ENCODE measurements at regions not wholly inside any gene's neighbourhood (a gene's known extent, or its start where the extent isn't known, plus 50 kb on each side); places are given as distances from the start of the nearest gene placed in this dataset.
"Not testable (repeated sequence)": the region's sequence is repeated elsewhere in the genome, so short reads cannot be mapped to it uniquely, and the experiment has no call there.

- DNase-seq = no peak
These were observed 98.3 kb upstream of the CHD6 start for GRCh38 chr20:41716436-41716835.

DNA sequence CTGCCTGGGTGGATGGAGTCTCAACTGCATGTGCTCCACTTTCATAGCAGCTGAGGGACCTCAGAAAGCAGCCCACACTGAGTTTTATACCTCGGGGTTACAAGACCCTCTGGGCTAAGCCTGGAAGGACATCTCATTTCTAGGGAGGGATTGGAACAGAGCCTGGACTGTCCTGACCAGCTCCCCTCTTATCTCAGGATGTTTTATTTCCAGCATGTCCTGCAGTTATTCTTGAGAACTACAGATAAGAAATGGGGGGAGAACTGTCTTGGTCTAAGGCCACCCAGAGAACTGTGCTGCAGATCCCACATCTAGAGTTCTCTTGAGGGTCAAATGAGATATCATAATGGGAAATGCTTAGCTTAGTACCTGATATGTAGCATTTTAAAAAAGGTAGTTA lies 97.3 kb upstream of the CHD6 start:
- DNase-seq = no peak

- no peak for DNase-seq
These were observed 95.9 kb upstream of the CHD6 start for GRCh38 chr20:41714030-41714429.

- no peak for DNase-seq
These were observed 86.7 kb upstream of the CHD6 start for GRCh38 chr20:41704896-41705295.

- DNase-seq = no peak
These were observed 84.5 kb upstream of the CHD6 start for GRCh38 chr20:41702647-41703046.

DNA sequence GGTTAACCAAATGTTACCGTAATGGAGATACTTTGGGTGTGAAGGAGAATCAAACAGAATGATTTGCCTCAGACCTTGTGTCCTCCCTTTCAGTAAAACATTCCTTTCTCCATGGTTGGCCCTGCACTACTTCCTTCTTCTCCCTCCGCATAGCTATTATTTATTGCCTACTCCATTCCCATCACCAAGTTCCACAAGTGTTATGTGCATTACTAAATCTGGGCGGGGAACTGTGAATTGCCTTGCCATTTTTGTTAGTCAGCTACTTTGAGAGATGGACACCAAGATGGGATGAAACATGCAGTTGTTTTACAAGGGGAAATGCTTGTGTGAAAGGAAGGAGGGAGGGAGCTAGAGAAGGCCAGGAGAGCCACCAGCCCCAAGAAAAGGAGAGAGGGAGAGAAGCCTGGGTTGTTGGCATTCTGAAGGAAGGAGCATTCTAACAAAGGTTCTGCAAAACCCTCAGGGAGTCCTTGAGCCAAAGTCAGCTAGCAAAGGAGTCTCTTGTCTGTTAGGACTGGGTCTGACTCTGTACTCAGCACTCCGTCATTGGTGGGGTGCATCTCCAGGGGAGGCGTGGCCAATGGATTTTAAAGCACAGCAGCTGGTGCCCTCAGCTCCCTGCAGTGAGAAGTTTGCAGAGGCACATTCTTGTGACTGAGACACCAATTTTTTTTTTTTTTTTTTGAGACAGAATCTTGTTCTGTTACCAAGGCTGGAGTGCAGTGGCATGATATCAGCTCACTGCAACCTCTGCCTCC lies 83.6 kb upstream of the CHD6 start:
- DNase-seq = peak; percentile 58

GRCh38 chr20:41699673-41700072 lies 81.5 kb upstream of the CHD6 start:
- DNase-seq = not testable (repeated sequence)

- peak; percentile 62 for DNase-seq
These were observed 79.8 kb upstream of the CHD6 start for GRCh38 chr20:41697861-41698559.

DNA sequence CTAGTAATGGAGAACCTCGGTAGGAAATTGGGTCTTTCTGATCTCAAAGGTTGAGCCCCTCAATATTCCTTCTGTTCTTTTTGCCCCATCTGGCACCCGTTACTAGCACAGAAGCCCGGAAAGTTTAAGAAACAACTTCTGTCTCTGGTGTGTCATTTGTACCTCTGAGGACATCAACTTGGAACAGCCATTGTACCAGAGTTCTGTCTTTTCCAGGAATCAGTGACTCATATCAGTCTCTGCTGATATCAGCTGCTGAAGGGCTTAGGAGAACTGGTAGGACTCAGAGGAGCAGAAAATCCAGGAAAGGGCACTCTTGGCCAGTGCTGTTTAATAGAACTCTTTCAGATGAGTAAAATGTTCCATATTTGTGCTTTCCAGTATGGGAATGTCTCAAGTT lies 78.3 kb upstream of the CHD6 start:
- no peak for DNase-seq

DNA sequence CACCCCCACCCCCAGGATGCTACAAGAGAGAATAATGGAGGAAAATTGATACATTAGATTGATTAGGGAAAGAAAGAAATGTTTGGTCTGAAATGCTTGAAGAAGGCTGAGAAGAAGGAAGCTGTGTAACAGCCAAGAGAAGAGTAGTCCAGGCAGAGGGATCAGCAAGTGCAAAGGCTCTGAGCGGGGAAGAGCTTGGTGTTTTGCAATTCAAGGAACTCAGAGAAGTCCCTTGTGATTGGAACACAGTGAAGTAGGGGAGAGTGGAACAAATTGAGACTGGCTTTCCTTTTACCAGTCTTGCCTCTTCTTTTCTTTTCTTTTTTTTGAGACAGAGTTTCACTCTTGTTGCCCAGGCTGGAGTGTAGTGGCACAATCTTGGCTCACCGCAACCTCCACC lies 76.6 kb upstream of the CHD6 start:
- no peak for DNase-seq

DNA sequence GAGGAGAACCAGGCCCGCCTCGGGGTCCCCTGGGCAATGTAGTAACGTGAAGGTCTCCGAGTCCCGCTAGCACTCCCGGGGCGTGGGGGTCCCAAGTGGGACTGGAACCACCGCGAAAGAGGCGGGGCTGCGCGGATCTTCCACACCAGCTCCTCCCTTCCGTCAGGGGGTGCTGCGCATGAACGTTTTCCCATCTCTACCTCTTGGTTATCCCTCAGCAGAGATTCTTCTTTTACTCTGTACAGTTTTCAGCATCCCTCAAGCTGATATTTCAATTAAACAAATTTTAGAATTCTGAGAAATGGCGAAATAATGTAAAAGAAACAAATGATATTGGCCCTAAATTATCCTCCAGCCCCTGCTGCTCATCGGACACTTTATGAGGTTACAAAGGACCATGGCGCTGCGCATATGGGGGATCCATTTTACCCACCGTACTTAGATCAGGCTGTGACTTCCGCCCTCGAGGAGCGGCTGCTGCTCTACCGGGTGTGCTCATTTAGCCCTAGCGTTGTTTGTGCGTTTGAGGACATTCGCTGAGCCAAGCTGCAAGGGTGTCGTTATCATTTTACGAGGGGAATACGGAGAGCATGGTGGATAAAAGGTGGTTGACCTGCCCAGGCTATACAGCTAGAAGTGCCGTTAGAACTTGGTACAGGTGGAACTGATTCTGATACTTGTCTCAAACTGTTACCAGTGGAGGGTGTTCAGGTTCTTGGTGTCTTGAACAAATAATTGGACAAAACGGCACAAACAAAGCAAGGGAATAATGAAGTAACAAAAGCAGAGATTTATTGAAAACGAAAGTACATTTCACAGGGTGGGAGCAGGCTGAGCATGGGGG lies 75.2 kb upstream of the CHD6 start:
- DNase-seq = peak; percentile 93

DNA sequence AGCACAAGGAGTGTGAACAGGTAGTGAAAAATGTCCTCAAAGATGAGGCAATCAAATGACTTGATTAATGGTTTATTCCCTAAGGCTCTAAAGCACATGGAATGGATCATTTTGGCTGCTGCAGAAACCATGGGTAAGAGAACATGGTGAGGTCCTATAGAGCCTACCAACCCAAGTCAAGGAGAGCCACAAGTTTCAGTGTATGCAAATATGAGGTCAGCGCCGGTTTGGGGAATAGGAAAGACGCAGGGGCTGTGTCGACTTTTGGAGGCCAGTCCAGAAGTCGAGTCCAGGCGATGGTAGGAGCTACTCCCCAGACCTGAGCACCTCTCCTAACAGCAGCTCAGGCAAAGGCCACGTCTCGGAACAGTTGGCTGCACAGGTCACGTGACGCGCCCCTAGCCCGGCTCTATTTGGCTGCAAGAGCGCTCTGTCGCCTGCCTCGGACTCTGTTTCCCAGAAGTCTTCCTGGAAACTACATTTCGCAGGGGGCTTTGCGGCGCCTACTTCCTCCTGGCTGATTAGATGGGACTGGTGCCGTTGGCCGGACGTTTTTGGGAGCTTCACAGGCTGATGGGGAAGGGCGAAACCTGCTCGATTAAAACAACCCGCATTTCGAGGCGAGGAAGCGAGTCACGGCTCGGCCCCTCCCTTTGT lies 74.4 kb upstream of the CHD6 start:
- peak; percentile 88 for DNase-seq

GRCh38 chr20:41691443-41691842 lies 73.3 kb upstream of the CHD6 start:
- no peak for DNase-seq

- DNase-seq = no peak
These were observed 72.5 kb upstream of the CHD6 start for GRCh38 chr20:41690702-41691101.

GRCh38 chr20:41686961-41687360 lies 68.8 kb upstream of the CHD6 start:
- DNase-seq = no peak

DNA sequence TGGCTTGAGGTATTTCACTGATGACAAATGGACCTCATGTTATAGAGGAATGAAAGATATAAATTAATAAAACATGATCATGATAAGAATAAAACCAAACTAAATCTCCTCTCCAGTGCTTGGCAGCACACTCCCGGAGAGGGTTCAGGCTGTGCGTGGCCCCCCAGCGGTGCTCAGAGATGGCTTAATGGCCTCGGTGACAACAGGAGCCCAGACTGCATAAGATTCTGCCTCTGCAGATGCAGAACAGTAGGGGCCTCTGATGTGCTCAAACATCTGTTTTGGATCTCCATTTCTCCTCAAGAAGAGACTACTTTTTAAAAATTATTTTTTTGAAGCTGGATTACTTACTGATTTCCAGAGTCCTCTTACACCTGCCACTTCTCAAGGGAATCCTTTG lies 67.0 kb upstream of the CHD6 start:
- not testable (repeated sequence) for DNase-seq

GRCh38 chr20:41678799-41679198 lies 60.6 kb upstream of the CHD6 start:
- no peak for DNase-seq

GRCh38 chr20:41672282-41672681 lies 54.1 kb upstream of the CHD6 start:
- no peak for DNase-seq

- no peak for DNase-seq
These were observed 53.0 kb upstream of the CHD6 start for GRCh38 chr20:41671143-41671542.

DNA sequence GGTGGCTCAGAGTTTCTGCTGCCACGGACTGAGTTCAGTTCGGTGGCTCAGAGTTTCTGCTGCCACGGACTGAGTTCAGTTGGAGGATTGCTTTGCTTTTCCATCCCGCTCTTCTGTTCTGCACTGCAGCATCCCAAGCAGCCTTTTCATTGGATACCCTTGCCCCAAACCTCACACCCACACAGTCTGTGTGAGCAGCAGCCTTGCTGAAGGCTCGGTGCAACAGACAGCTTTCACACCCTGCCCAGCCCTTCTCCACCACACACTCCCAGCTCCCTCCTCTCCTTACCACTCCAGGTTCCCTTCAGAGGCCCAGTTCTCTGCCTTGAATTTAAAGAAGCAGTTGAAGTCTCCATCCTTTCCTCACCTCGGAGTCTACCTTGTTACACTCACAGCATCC lies 52.5 kb upstream of the CHD6 start:
- DNase-seq = no peak

GRCh38 chr20:41669708-41670263 lies 51.6 kb upstream of the CHD6 start:
- DNase-seq = no peak

DNA sequence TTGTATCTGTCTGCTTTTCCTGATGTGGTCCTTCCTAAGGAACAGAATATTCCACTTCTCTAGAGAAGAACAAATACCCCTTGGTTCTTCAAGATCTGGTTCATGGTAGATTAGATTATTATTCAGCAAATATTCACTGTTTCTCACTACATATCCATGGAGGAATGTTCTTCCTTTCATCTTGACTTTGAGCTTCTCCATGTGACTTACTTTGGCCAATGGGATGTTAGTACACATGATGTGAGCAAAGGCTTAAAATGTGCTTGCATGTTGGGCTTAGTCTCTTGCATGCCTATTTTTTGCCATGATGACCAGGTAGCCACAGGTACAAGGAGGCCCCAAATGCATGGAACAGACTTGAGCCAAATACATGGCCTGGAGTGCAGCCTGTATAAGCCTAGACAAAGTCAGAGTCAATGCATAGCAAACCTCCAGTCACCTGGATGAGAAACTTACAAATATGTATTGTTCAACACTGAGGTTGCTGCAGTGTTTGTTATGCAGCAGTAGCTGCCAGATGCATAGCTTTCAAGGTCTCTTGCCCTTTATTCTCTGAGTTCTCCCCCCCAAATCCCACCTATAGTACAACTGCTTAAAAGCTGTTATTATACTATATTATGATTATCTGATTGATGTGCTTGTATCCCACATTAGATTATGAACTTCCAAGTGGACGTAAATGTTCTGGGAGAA lies 50.0 kb upstream of the CHD6 start:
- DNase-seq = no peak

All from NCI-H69 (cell line).